ENCODE measurements at regions not wholly inside any gene's neighbourhood (a gene's known extent, or its start where the extent isn't known, plus 50 kb on each side); places are given as distances from the start of the nearest gene placed in this dataset.

- peaks cover 6 to 12% (median 6%) of the 10 kb centered on the region in 5 donors for H3K27me3 ChIP-seq (ENCODE audit: control insufficient read depth in 5 of 5, insufficient read depth in 4 of 5, low read length in 5 of 5)
- H3K36me3 ChIP-seq (ENCODE audit: control insufficient read depth in 5 of 5, insufficient read depth in 5 of 5, low read length in 5 of 5) = no peaks in the 10 kb centered on the region
Measured at GRCh38 chr5:5887833-5888232, 465.4 kb downstream of the ICE1 start.

GRCh38 chr5:5886812-5887486, 464.5 kb downstream of the ICE1 start:
- H3K4me3 ChIP-seq (ENCODE audit: low read depth in 1 of 5, low read length in 5 of 5) = no peak overlapping the region
- H3K27ac ChIP-seq (ENCODE audit: low read depth, low read length) = no peak overlapping the region
- peaks cover 0 to 2% (median 0%) of the 10 kb centered on the region in 5 donors for H3K4me1 ChIP-seq (ENCODE audit: control insufficient read depth in 5 of 5, insufficient read depth in 5 of 5, low read length in 5 of 5)
- H3K27me3 ChIP-seq (ENCODE audit: control insufficient read depth in 5 of 5, insufficient read depth in 4 of 5, low read length in 5 of 5) = peaks cover 6 to 12% (median 6%) of the 10 kb centered on the region in 5 donors
- H3K36me3 ChIP-seq (ENCODE audit: control insufficient read depth in 5 of 5, insufficient read depth in 5 of 5, low read length in 5 of 5) = no peaks in the 10 kb centered on the region
- no peak overlapping the region for H3K9ac ChIP-seq (ENCODE audit: low read length in 5 of 5)
- H3K9me3 ChIP-seq (ENCODE audit: control insufficient read depth in 5 of 5, low read length in 5 of 5) = peaks cover 0 to 4% (median 0%) of the 10 kb centered on the region in 5 donors

More at GRCh38 chr5:5887833-5888232, 465.4 kb downstream of the ICE1 start:
- Histone ChIP-seq H3K4me1 (ENCODE audit: control insufficient read depth in 5 of 5, insufficient read depth in 5 of 5, low read length in 5 of 5) (peaks cover 0 to 2% (median 0%) of the 10 kb centered on the region in 5 donors), H3K9ac (ENCODE audit: low read length in 5 of 5) (no peak overlapping the region), H3K4me3 (ENCODE audit: low read depth in 1 of 5, low read length in 5 of 5) (no peak overlapping the region), H3K9me3 (ENCODE audit: control insufficient read depth in 5 of 5, low read length in 5 of 5) (peaks cover 0 to 4% (median 0%) of the 10 kb centered on the region in 5 donors), H3K27ac (ENCODE audit: low read depth, low read length) (no peak overlapping the region)

GRCh38 chr5:5886353-5886752, 463.9 kb downstream of the ICE1 start:
- H3K27ac ChIP-seq (ENCODE audit: low read depth, low read length) = no peak overlapping the region
- no peaks in the 10 kb centered on the region for H3K36me3 ChIP-seq (ENCODE audit: control insufficient read depth in 5 of 5, insufficient read depth in 5 of 5, low read length in 5 of 5)
- no peak overlapping the region for H3K4me3 ChIP-seq (ENCODE audit: low read depth in 1 of 5, low read length in 5 of 5)
- no peak overlapping the region for H3K9ac ChIP-seq (ENCODE audit: low read length in 5 of 5)
- peaks cover 6 to 12% (median 6%) of the 10 kb centered on the region in 5 donors for H3K27me3 ChIP-seq (ENCODE audit: control insufficient read depth in 5 of 5, insufficient read depth in 4 of 5, low read length in 5 of 5)
- peaks cover 0 to 2% (median 0%) of the 10 kb centered on the region in 5 donors for H3K4me1 ChIP-seq (ENCODE audit: control insufficient read depth in 5 of 5, insufficient read depth in 5 of 5, low read length in 5 of 5)
- peaks cover 0 to 4% (median 0%) of the 10 kb centered on the region in 5 donors for H3K9me3 ChIP-seq (ENCODE audit: control insufficient read depth in 5 of 5, low read length in 5 of 5)

GRCh38 chr5:5885782-5886181, 463.3 kb downstream of the ICE1 start:
- peaks cover 0 to 4% (median 0%) of the 10 kb centered on the region in 5 donors for H3K9me3 ChIP-seq (ENCODE audit: control insufficient read depth in 5 of 5, low read length in 5 of 5)
- no peak overlapping the region for H3K27ac ChIP-seq (ENCODE audit: low read depth, low read length)
- H3K9ac ChIP-seq (ENCODE audit: low read length in 5 of 5) = no peak overlapping the region
- no peak overlapping the region for H3K4me3 ChIP-seq (ENCODE audit: low read depth in 1 of 5, low read length in 5 of 5)
- peaks cover 0 to 2% (median 0%) of the 10 kb centered on the region in 5 donors for H3K4me1 ChIP-seq (ENCODE audit: control insufficient read depth in 5 of 5, insufficient read depth in 5 of 5, low read length in 5 of 5)
- H3K27me3 ChIP-seq (ENCODE audit: control insufficient read depth in 5 of 5, insufficient read depth in 4 of 5, low read length in 5 of 5) = peaks cover 6 to 12% (median 6%) of the 10 kb centered on the region in 5 donors
- H3K36me3 ChIP-seq (ENCODE audit: control insufficient read depth in 5 of 5, insufficient read depth in 5 of 5, low read length in 5 of 5) = no peaks in the 10 kb centered on the region

GRCh38 chr5:5884593-5884992, 462.1 kb downstream of the ICE1 start:
- Histone ChIP-seq H3K36me3 (ENCODE audit: control insufficient read depth in 5 of 5, insufficient read depth in 5 of 5, low read length in 5 of 5) (no peaks in the 10 kb centered on the region), H3K27me3 (ENCODE audit: control insufficient read depth in 5 of 5, insufficient read depth in 4 of 5, low read length in 5 of 5) (peaks cover 6 to 12% (median 6%) of the 10 kb centered on the region in 5 donors), H3K27ac (ENCODE audit: low read depth, low read length) (no peak overlapping the region), H3K9me3 (ENCODE audit: control insufficient read depth in 5 of 5, low read length in 5 of 5) (no peaks in the 10 kb centered on the region), H3K9ac (ENCODE audit: low read length in 5 of 5) (no peak overlapping the region), H3K4me3 (ENCODE audit: low read depth in 1 of 5, low read length in 5 of 5) (no peak overlapping the region), H3K4me1 (ENCODE audit: control insufficient read depth in 5 of 5, insufficient read depth in 5 of 5, low read length in 5 of 5) (peaks cover 0 to 2% (median 0%) of the 10 kb centered on the region in 5 donors)

GRCh38 chr5:5883562-5883961, 461.1 kb downstream of the ICE1 start:
- Histone ChIP-seq H3K27me3 (ENCODE audit: control insufficient read depth in 5 of 5, insufficient read depth in 4 of 5, low read length in 5 of 5) (peaks cover 6 to 12% (median 6%) of the 10 kb centered on the region in 5 donors), H3K9ac (ENCODE audit: low read length in 5 of 5) (no peak overlapping the region), H3K4me3 (ENCODE audit: low read depth in 1 of 5, low read length in 5 of 5) (no peak overlapping the region), H3K4me1 (ENCODE audit: control insufficient read depth in 5 of 5, insufficient read depth in 5 of 5, low read length in 5 of 5) (peaks cover 0 to 2% (median 0%) of the 10 kb centered on the region in 5 donors), H3K27ac (ENCODE audit: low read depth, low read length) (no peak overlapping the region), H3K9me3 (ENCODE audit: control insufficient read depth in 5 of 5, low read length in 5 of 5) (no peaks in the 10 kb centered on the region), H3K36me3 (ENCODE audit: control insufficient read depth in 5 of 5, insufficient read depth in 5 of 5, low read length in 5 of 5) (no peaks in the 10 kb centered on the region)

- Histone ChIP-seq H3K4me1 (ENCODE audit: control insufficient read depth in 5 of 5, insufficient read depth in 5 of 5, low read length in 5 of 5) (peaks cover 0 to 2% (median 0%) of the 10 kb centered on the region in 5 donors), H3K9me3 (ENCODE audit: control insufficient read depth in 5 of 5, low read length in 5 of 5) (no peaks in the 10 kb centered on the region), H3K27ac (ENCODE audit: low read depth, low read length) (no peak overlapping the region), H3K36me3 (ENCODE audit: control insufficient read depth in 5 of 5, insufficient read depth in 5 of 5, low read length in 5 of 5) (no peaks in the 10 kb centered on the region), H3K4me3 (ENCODE audit: low read depth in 1 of 5, low read length in 5 of 5) (no peak overlapping the region), H3K27me3 (ENCODE audit: control insufficient read depth in 5 of 5, insufficient read depth in 4 of 5, low read length in 5 of 5) (peaks cover 6 to 12% (median 6%) of the 10 kb centered on the region in 5 donors), H3K9ac (ENCODE audit: low read length in 5 of 5) (no peak overlapping the region)
Measured at GRCh38 chr5:5883146-5883545, 460.7 kb downstream of the ICE1 start.

GRCh38 chr5:5882706-5883105, 460.2 kb downstream of the ICE1 start:
- Histone ChIP-seq H3K27me3 (ENCODE audit: control insufficient read depth in 5 of 5, insufficient read depth in 4 of 5, low read length in 5 of 5) (peaks cover 6 to 12% (median 6%) of the 10 kb centered on the region in 5 donors), H3K27ac (ENCODE audit: low read depth, low read length) (no peak overlapping the region), H3K9ac (ENCODE audit: low read length in 5 of 5) (no peak overlapping the region), H3K36me3 (ENCODE audit: control insufficient read depth in 5 of 5, insufficient read depth in 5 of 5, low read length in 5 of 5) (no peaks in the 10 kb centered on the region), H3K9me3 (ENCODE audit: control insufficient read depth in 5 of 5, low read length in 5 of 5) (no peaks in the 10 kb centered on the region), H3K4me3 (ENCODE audit: low read depth in 1 of 5, low read length in 5 of 5) (no peak overlapping the region), H3K4me1 (ENCODE audit: control insufficient read depth in 5 of 5, insufficient read depth in 5 of 5, low read length in 5 of 5) (peaks cover 0 to 2% (median 0%) of the 10 kb centered on the region in 5 donors)

- H3K27me3 ChIP-seq (ENCODE audit: control insufficient read depth in 5 of 5, insufficient read depth in 4 of 5, low read length in 5 of 5) = peaks cover under 1 to 8% (median under 1%) of the 10 kb centered on the region in 5 donors
- H3K9ac ChIP-seq (ENCODE audit: low read length in 5 of 5) = no peak overlapping the region
- no peak overlapping the region for H3K4me3 ChIP-seq (ENCODE audit: low read depth in 1 of 5, low read length in 5 of 5)
- H3K36me3 ChIP-seq (ENCODE audit: control insufficient read depth in 5 of 5, insufficient read depth in 5 of 5, low read length in 5 of 5) = no peaks in the 10 kb centered on the region
- H3K27ac ChIP-seq (ENCODE audit: low read depth, low read length) = no peak overlapping the region
- H3K9me3 ChIP-seq (ENCODE audit: control insufficient read depth in 5 of 5, low read length in 5 of 5) = no peaks in the 10 kb centered on the region
- H3K4me1 ChIP-seq (ENCODE audit: control insufficient read depth in 5 of 5, insufficient read depth in 5 of 5, low read length in 5 of 5) = no peaks in the 10 kb centered on the region
Measured at GRCh38 chr5:5881294-5881693, 458.8 kb downstream of the ICE1 start.

- no peak overlapping the region for H3K27ac ChIP-seq (ENCODE audit: low read depth, low read length)
- H3K4me1 ChIP-seq (ENCODE audit: control insufficient read depth in 5 of 5, insufficient read depth in 5 of 5, low read length in 5 of 5) = no peaks in the 10 kb centered on the region
- H3K36me3 ChIP-seq (ENCODE audit: control insufficient read depth in 5 of 5, insufficient read depth in 5 of 5, low read length in 5 of 5) = no peaks in the 10 kb centered on the region
- no peak overlapping the region for H3K4me3 ChIP-seq (ENCODE audit: low read depth in 1 of 5, low read length in 5 of 5)
- no peak overlapping the region for H3K9ac ChIP-seq (ENCODE audit: low read length in 5 of 5)
- H3K27me3 ChIP-seq (ENCODE audit: control insufficient read depth in 5 of 5, insufficient read depth in 4 of 5, low read length in 5 of 5) = peaks cover 0 to 2% (median 0%) of the 10 kb centered on the region in 5 donors
- no peaks in the 10 kb centered on the region for H3K9me3 ChIP-seq (ENCODE audit: control insufficient read depth in 5 of 5, low read length in 5 of 5)
Measured at GRCh38 chr5:5880077-5880763, 457.7 kb downstream of the ICE1 start.

Data from subcutaneous abdominal adipose tissue (tissue), 5 donors.